ENCODE measurements at regions not wholly inside any gene's neighbourhood (a gene's known extent, or its start where the extent isn't known, plus 50 kb on each side); places are given as distances from the start of the nearest gene placed in this dataset.
A peak's percentile ranks its signal among the peaks of the same experiment; 100 is the strongest.

- H3K27me3 ChIP-seq (ENCODE audit: control insufficient read depth in 2 of 2, insufficient read depth in 2 of 2, low read length in 2 of 2), result no peaks in the 10 kb centered on the region
- H3K4me3 ChIP-seq (ENCODE audit: low read length), result no peak overlapping the region
- peaks cover 0 to 14% (median 0%) of the 10 kb centered on the region in 5 donors for H3K36me3 Mint-ChIP-seq
- ChIA-PET CTCF (no interaction called here), POLR2A (no interaction called here)
- no peaks in the 10 kb centered on the region for H3K9me3 ChIP-seq (ENCODE audit: control insufficient read depth in 2 of 3, low read length in 3 of 3)
- peaks cover 0 to 4% (median 0%) of the 10 kb centered on the region in 11 donors for H3K9me3 Mint-ChIP-seq
- no peaks in the 10 kb centered on the region for H3K27me3 Mint-ChIP-seq
- H3K27ac ChIP-seq (ENCODE audit: low read depth, low read length), result no peak overlapping the region
- H3K4me1 ChIP-seq (ENCODE audit: control insufficient read depth in 2 of 2, insufficient read depth in 2 of 2, low read length in 2 of 2), result no peaks in the 10 kb centered on the region
- intact Hi-C loops (cut with micrococcal nuclease), result no loop called here
- no peak overlapping the region for H3K27ac Mint-ChIP-seq
- no peak overlapping the region for H3K4me3 Mint-ChIP-seq
- ATAC-seq (no peak), DNase-seq (no peak)
- H3K36me3 ChIP-seq (ENCODE audit: control insufficient read depth in 2 of 3, insufficient read depth in 3 of 3, low read length in 3 of 3), result no peaks in the 10 kb centered on the region
- H3K4me1 Mint-ChIP-seq, result no peaks in the 10 kb centered on the region
Observed at GRCh38 chr6:155964544-155964943, 508.9 kb upstream of the NOX3 start.

- Mint-ChIP-seq H3K4me1 (no peaks in the 10 kb centered on the region), H3K4me3 (no peak overlapping the region), H3K9me3 (peaks cover 0 to 7% (median 0%) of the 10 kb centered on the region in 11 donors), H3K36me3 (peaks cover 0 to 14% (median 0%) of the 10 kb centered on the region in 5 donors), H3K27ac (no peak overlapping the region), H3K27me3 (no peaks in the 10 kb centered on the region)
- no peak for ATAC-seq
- ChIA-PET POLR2A (no interaction called here), CTCF (no interaction called here)
- no peaks in the 10 kb centered on the region for H3K9me3 ChIP-seq (ENCODE audit: control insufficient read depth in 2 of 3, low read length in 3 of 3)
- no peaks in the 10 kb centered on the region for H3K4me1 ChIP-seq (ENCODE audit: control insufficient read depth in 2 of 2, insufficient read depth in 2 of 2, low read length in 2 of 2)
- DNase-seq, result no peak
- H3K27me3 ChIP-seq (ENCODE audit: control insufficient read depth in 2 of 2, insufficient read depth in 2 of 2, low read length in 2 of 2), result no peaks in the 10 kb centered on the region
- intact Hi-C loops (cut with micrococcal nuclease), result no loop called here
- H3K4me3 ChIP-seq (ENCODE audit: low read length), result no peak overlapping the region
- H3K36me3 ChIP-seq (ENCODE audit: control insufficient read depth in 2 of 3, insufficient read depth in 3 of 3, low read length in 3 of 3), result no peaks in the 10 kb centered on the region
- no peak overlapping the region for H3K27ac ChIP-seq (ENCODE audit: low read depth, low read length)
Observed at GRCh38 chr6:155962276-155962675, 506.6 kb upstream of the NOX3 start.

GRCh38 chr6:155959898-155960495 is 504.4 kb upstream of the NOX3 start:
- H3K27me3 ChIP-seq (ENCODE audit: control insufficient read depth in 2 of 2, insufficient read depth in 2 of 2, low read length in 2 of 2), result no peaks in the 10 kb centered on the region
- intact Hi-C loops (cut with micrococcal nuclease), result no loop called here
- ATAC-seq (no peak), DNase-seq (no peak)
- no peaks in the 10 kb centered on the region for H3K36me3 ChIP-seq (ENCODE audit: control insufficient read depth in 2 of 3, insufficient read depth in 3 of 3, low read length in 3 of 3)
- H3K36me3 Mint-ChIP-seq, result peaks cover 0 to 14% (median 0%) of the 10 kb centered on the region in 5 donors
- no peaks in the 10 kb centered on the region for H3K27me3 Mint-ChIP-seq
- H3K27ac Mint-ChIP-seq, result peak overlapping the region in 1 of 9 donors; percentile 6
- H3K9me3 ChIP-seq (ENCODE audit: control insufficient read depth in 2 of 3, low read length in 3 of 3), result no peaks in the 10 kb centered on the region
- peaks cover 0 to 7% (median 0%) of the 10 kb centered on the region in 11 donors for H3K9me3 Mint-ChIP-seq
- H3K4me3 Mint-ChIP-seq, result no peak overlapping the region
- H3K4me1 Mint-ChIP-seq, result no peaks in the 10 kb centered on the region
- CTCF ChIA-PET, result no interaction called here
- POLR2A ChIA-PET, result no interaction called here
- no peak overlapping the region for H3K4me3 ChIP-seq (ENCODE audit: low read length)
- no peaks in the 10 kb centered on the region for H3K4me1 ChIP-seq (ENCODE audit: control insufficient read depth in 2 of 2, insufficient read depth in 2 of 2, low read length in 2 of 2)
- no peak overlapping the region for H3K27ac ChIP-seq (ENCODE audit: low read depth, low read length)

- H3K27ac ChIP-seq (ENCODE audit: low read depth, low read length), result no peak overlapping the region
- H3K27me3 ChIP-seq (ENCODE audit: control insufficient read depth in 2 of 2, insufficient read depth in 2 of 2, low read length in 2 of 2), result no peaks in the 10 kb centered on the region
- no peaks in the 10 kb centered on the region for H3K4me1 Mint-ChIP-seq
- no peak for DNase-seq
- H3K4me1 ChIP-seq (ENCODE audit: control insufficient read depth in 2 of 2, insufficient read depth in 2 of 2, low read length in 2 of 2), result no peaks in the 10 kb centered on the region
- peaks cover 0 to 15% (median 0%) of the 10 kb centered on the region in 5 donors for H3K36me3 Mint-ChIP-seq
- intact Hi-C loops (cut with micrococcal nuclease), result no loop called here
- H3K36me3 ChIP-seq (ENCODE audit: control insufficient read depth in 2 of 3, insufficient read depth in 3 of 3, low read length in 3 of 3), result no peaks in the 10 kb centered on the region
- ATAC-seq, result no peak
- POLR2A ChIA-PET, result no interaction called here
- H3K4me3 Mint-ChIP-seq, result no peak overlapping the region
- peaks cover 0 to 2% (median 0%) of the 10 kb centered on the region in 5 donors for H3K27me3 Mint-ChIP-seq
- no peak overlapping the region for H3K27ac Mint-ChIP-seq
- CTCF ChIA-PET, result no interaction called here
- no peak overlapping the region for H3K4me3 ChIP-seq (ENCODE audit: low read length)
- H3K9me3 Mint-ChIP-seq, result peaks cover 0 to 8% (median 0%) of the 10 kb centered on the region in 11 donors
- no peaks in the 10 kb centered on the region for H3K9me3 ChIP-seq (ENCODE audit: control insufficient read depth in 2 of 3, low read length in 3 of 3)
Observed at GRCh38 chr6:155958550-155958949, 502.9 kb upstream of the NOX3 start.

GRCh38 chr6:155955038-155955437 is 499.4 kb upstream of the NOX3 start:
- H3K27ac ChIP-seq (ENCODE audit: low read depth, low read length), result no peak overlapping the region
- H3K4me1 ChIP-seq (ENCODE audit: control insufficient read depth in 2 of 2, insufficient read depth in 2 of 2, low read length in 2 of 2), result no peaks in the 10 kb centered on the region
- ChIA-PET POLR2A (no interaction called here), CTCF (no interaction called here)
- H3K36me3 Mint-ChIP-seq, result peaks cover 0 to 17% (median 6%) of the 10 kb centered on the region in 5 donors
- H3K4me3 Mint-ChIP-seq, result no peak overlapping the region
- no peaks in the 10 kb centered on the region for H3K4me1 Mint-ChIP-seq
- H3K27me3 ChIP-seq (ENCODE audit: control insufficient read depth in 2 of 2, insufficient read depth in 2 of 2, low read length in 2 of 2), result no peaks in the 10 kb centered on the region
- DNase-seq (no peak), ATAC-seq (peak; percentile 36)
- no peak overlapping the region for H3K27ac Mint-ChIP-seq
- peaks cover 0 to 9% (median 6%) of the 10 kb centered on the region in 5 donors for H3K27me3 Mint-ChIP-seq
- no peak overlapping the region for H3K4me3 ChIP-seq (ENCODE audit: low read length)
- intact Hi-C loops (cut with micrococcal nuclease), result no loop called here
- no peaks in the 10 kb centered on the region for H3K36me3 ChIP-seq (ENCODE audit: control insufficient read depth in 2 of 3, insufficient read depth in 3 of 3, low read length in 3 of 3)
- H3K9me3 Mint-ChIP-seq, result peaks cover 0 to 10% (median 0%) of the 10 kb centered on the region in 11 donors
- H3K9me3 ChIP-seq (ENCODE audit: control insufficient read depth in 2 of 3, low read length in 3 of 3), result no peaks in the 10 kb centered on the region

- Histone ChIP-seq H3K9me3 (ENCODE audit: control insufficient read depth in 2 of 3, low read length in 3 of 3) (no peaks in the 10 kb centered on the region), H3K27me3 (ENCODE audit: control insufficient read depth in 2 of 2, insufficient read depth in 2 of 2, low read length in 2 of 2) (no peaks in the 10 kb centered on the region), H3K27ac (ENCODE audit: low read depth, low read length) (no peak overlapping the region), H3K4me3 (ENCODE audit: low read length) (no peak overlapping the region), H3K36me3 (ENCODE audit: control insufficient read depth in 2 of 3, insufficient read depth in 3 of 3, low read length in 3 of 3) (no peaks in the 10 kb centered on the region), H3K4me1 (ENCODE audit: control insufficient read depth in 2 of 2, insufficient read depth in 2 of 2, low read length in 2 of 2) (no peaks in the 10 kb centered on the region)
- Mint-ChIP-seq H3K36me3 (peaks cover 0 to 14% (median 6%) of the 10 kb centered on the region in 5 donors), H3K9me3 (peaks cover 0 to 8% (median 0%) of the 10 kb centered on the region in 11 donors), H3K27me3 (peaks cover 0 to 9% (median 6%) of the 10 kb centered on the region in 5 donors), H3K27ac (no peak overlapping the region), H3K4me1 (no peaks in the 10 kb centered on the region), H3K4me3 (no peak overlapping the region)
- ChIA-PET CTCF (no interaction called here), POLR2A (no interaction called here)
- DNase-seq (no peak), ATAC-seq (no peak)
- intact Hi-C loops (cut with micrococcal nuclease), result no loop called here
Observed at GRCh38 chr6:155954149-155954548, 498.5 kb upstream of the NOX3 start.

GRCh38 chr6:155949256-155949655 is 493.6 kb upstream of the NOX3 start:
- no peaks in the 10 kb centered on the region for H3K27me3 ChIP-seq (ENCODE audit: control insufficient read depth in 2 of 2, insufficient read depth in 2 of 2, low read length in 2 of 2)
- POLR2A ChIA-PET, result no interaction called here

More at GRCh38 chr6:155949256-155949655, 493.6 kb upstream of the NOX3 start:
- H3K4me3 ChIP-seq (ENCODE audit: low read length), result no peak overlapping the region
- Mint-ChIP-seq H3K9me3 (peaks cover 0 to 24% (median 13%) of the 10 kb centered on the region in 11 donors), H3K4me1 (no peaks in the 10 kb centered on the region), H3K27ac (no peak overlapping the region), H3K4me3 (no peak overlapping the region), H3K27me3 (peaks cover 0 to 17% (median 7%) of the 10 kb centered on the region in 5 donors), H3K36me3 (peaks cover 0 to 31% (median 18%) of the 10 kb centered on the region in 5 donors)
- H3K36me3 ChIP-seq (ENCODE audit: control insufficient read depth in 2 of 3, insufficient read depth in 3 of 3, low read length in 3 of 3), result no peaks in the 10 kb centered on the region
- ATAC-seq (no peak), DNase-seq (no peak)
- H3K4me1 ChIP-seq (ENCODE audit: control insufficient read depth in 2 of 2, insufficient read depth in 2 of 2, low read length in 2 of 2), result no peaks in the 10 kb centered on the region
- CTCF ChIA-PET, result no interaction called here
- H3K9me3 ChIP-seq (ENCODE audit: control insufficient read depth in 2 of 3, low read length in 3 of 3), result peaks cover 0 to 16% (median 5%) of the 10 kb centered on the region in 3 experiments
- intact Hi-C loops (cut with micrococcal nuclease), result no loop called here
- H3K27ac ChIP-seq (ENCODE audit: low read depth, low read length), result no peak overlapping the region

Measured in naive thymus-derived CD4-positive, alpha-beta T cell (primary cell).